BLaER1 treated with 17β-estradiol and CSF1 and Interleukin-3, amounts not matched to agents 10 nM and 100 nM (cell line): ENCODE measurements at regions not wholly inside any gene's neighbourhood (a gene's known extent, or its start where the extent isn't known, plus 50 kb on each side); places are given as distances from the start of the nearest gene placed in this dataset.
A peak's percentile ranks its signal among the peaks of the same experiment; 100 is the strongest.

Experiments
- H3K27ac ChIP-seq, 11 experiments: shearing (Covaris generic); formaldehyde crosslinking; 2 replicates each; pipeline ENCODE4 v1.8.1; 2022
- H3K27me3 ChIP-seq, 11 experiments: shearing (Covaris generic); formaldehyde crosslinking; 2 replicates each; pipeline ENCODE4 v1.8.1; 2022
- H3K36me3 ChIP-seq, 11 experiments: shearing (Covaris generic); formaldehyde crosslinking; 2 replicates each; pipeline ENCODE4 v1.8.1; 2022
- H3K4me1 ChIP-seq, 10 experiments: shearing (Covaris generic); formaldehyde crosslinking; 2 replicates each; pipeline ENCODE4 v1.8.1; 2022
- H3K4me2 ChIP-seq, 11 experiments: shearing (Covaris generic); formaldehyde crosslinking; 2 replicates each; pipeline ENCODE4 v1.8.1; 2022
- H3K4me3 ChIP-seq, 10 experiments: shearing (Covaris generic); formaldehyde crosslinking; 2 replicates each; pipeline ENCODE4 v1.8.1; 2022
- H3K9ac ChIP-seq, 11 experiments: shearing (Covaris generic); formaldehyde crosslinking; 2 replicates each; pipeline ENCODE4 v1.8.1; 2022
- H3K9me3 ChIP-seq, 11 experiments: shearing (Covaris generic); formaldehyde crosslinking; replicated peaks in 1 of 11; 2 replicates each; pipeline ENCODE4 v1.8.1; 2022
- H4K20me1 ChIP-seq, 11 experiments: shearing (Covaris generic); formaldehyde crosslinking; 2 replicates each; pipeline ENCODE4 v1.8.1; 2022
- Cebpa-rat ChIP-seq, 11 experiments: shearing (Covaris generic); IDR thresholded peaks; 2 replicates each; pipeline ENCODE4 v1.8.1; 2022

DNA sequence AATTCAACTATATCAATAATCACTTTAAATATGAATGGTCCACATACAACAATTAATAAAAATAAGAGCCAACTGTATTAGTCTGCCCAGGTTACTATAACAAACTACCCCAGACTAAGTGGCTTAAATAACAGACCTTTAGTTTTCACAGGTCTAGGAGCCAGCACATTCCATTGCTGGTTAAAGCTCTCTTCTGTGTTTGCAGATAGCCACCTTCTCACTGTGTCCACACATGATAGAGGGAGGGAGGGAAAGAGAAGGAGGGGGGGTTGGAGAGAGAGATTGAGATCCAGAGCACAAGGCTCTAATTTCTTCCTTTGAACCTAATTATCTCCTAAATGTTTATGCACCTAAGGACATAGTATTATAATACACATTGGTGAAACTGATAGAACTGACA is 267.8 kb upstream of the NXPH2 start:
- H3K27me3 ChIP-seq = no peaks in the 10 kb centered on the region
- H3K9me3 ChIP-seq = no peaks in the 10 kb centered on the region
- no peaks in the 10 kb centered on the region for H3K36me3 ChIP-seq
- no peak overlapping the region for H3K4me3 ChIP-seq
- no peak for TF ChIP-seq Cebpa-rat (IDR thresholded peaks at IDR 0.05)
- no peaks in the 10 kb centered on the region for H4K20me1 ChIP-seq
- no peak overlapping the region for H3K27ac ChIP-seq
- no peak overlapping the region for H3K4me2 ChIP-seq
- no peaks in the 10 kb centered on the region for H3K4me1 ChIP-seq
- H3K9ac ChIP-seq = no peak overlapping the region

DNA sequence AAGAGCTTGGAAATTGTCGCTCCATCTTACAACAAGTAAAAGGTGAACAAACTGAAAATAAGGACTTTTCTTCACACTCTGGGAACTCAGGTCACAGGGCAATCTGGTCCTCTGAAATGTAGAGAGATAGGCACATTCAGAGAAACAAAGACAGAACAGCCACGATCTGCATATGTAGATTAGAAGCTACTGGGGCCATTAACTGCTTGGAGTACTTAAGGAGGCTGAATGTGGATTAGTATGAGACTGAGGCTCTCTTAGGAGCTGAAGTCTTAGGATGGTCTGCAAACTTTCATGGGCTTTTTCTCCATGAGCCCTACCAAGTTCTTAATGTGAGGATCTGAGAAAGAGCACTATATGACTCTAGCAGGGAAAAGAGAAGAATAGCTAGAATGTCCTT is 265.3 kb upstream of the NXPH2 start:
- no peak for TF ChIP-seq Cebpa-rat (IDR thresholded peaks at IDR 0.05)
- Histone ChIP-seq H3K36me3 (no peaks in the 10 kb centered on the region), H3K27ac (no peak overlapping the region), H3K27me3 (no peaks in the 10 kb centered on the region), H3K4me1 (no peaks in the 10 kb centered on the region), H3K9ac (no peak overlapping the region), H3K9me3 (no peaks in the 10 kb centered on the region), H4K20me1 (no peaks in the 10 kb centered on the region), H3K4me3 (no peak overlapping the region), H3K4me2 (no peak overlapping the region)

DNA sequence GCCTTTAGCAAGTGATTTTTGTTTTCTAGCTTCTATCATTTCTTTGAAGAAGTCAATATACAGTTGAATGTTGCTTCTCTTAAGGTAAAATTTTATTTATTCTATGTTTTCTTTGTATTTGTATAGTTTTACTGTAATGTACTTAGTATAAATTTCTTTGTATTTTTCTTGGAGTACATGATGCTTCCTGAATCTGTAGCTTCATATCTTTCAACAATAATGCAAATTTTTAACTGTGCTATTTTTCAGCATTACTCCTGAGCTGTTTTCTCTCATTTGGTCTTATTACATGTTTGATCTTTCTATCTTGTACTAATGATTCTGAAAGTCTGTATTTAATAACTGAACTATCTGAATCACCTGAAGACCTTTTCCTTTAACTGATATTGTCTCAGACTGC is 253.9 kb upstream of the NXPH2 start:
- Histone ChIP-seq H3K9me3 (no peaks in the 10 kb centered on the region), H3K4me1 (peaks cover 0 to 12% (median 8%) of the 10 kb centered on the region in 10 experiments; a peak in 13 of 20 replicates), H3K9ac (no peak overlapping the region), H3K4me2 (no peak overlapping the region), H3K36me3 (no peaks in the 10 kb centered on the region), H3K27me3 (no peaks in the 10 kb centered on the region), H3K27ac (no peak overlapping the region), H4K20me1 (no peaks in the 10 kb centered on the region; a peak in 1 of 22 replicates), H3K4me3 (no peak overlapping the region)
- TF ChIP-seq Cebpa-rat (IDR thresholded peaks at IDR 0.05) = no peak

DNA sequence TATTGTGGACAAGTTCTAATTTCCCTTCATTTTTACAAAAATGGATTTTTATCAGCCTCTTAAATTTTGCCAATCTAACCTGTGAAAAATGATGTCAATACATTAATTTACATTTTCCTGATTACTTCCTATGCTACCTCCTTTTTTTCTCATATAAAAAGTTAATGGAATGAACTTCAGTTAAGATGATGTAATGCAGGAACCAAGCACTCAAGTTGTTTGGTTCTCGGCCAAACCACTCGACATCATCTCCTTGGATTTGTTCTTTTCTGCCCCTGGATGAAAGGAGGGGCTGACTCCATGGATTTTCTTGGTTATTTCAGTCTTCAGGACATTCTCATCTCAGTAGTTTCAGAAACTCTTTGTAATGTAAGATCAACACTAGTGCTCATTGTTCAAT is 253.1 kb upstream of the NXPH2 start:
- no peak overlapping the region for H3K4me3 ChIP-seq
- no peaks in the 10 kb centered on the region for H3K9me3 ChIP-seq
- H3K9ac ChIP-seq = no peak overlapping the region
- no peak overlapping the region for H3K4me2 ChIP-seq
- no peak for TF ChIP-seq Cebpa-rat (IDR thresholded peaks at IDR 0.05)
- no peaks in the 10 kb centered on the region for H3K27me3 ChIP-seq
- no peaks in the 10 kb centered on the region for H3K36me3 ChIP-seq
- H3K27ac ChIP-seq = no peak overlapping the region
- H3K4me1 ChIP-seq = peaks cover 0 to 12% (median 8%) of the 10 kb centered on the region in 10 experiments; a peak in 13 of 20 replicates
- no peaks in the 10 kb centered on the region; a peak in 1 of 22 replicates for H4K20me1 ChIP-seq

DNA sequence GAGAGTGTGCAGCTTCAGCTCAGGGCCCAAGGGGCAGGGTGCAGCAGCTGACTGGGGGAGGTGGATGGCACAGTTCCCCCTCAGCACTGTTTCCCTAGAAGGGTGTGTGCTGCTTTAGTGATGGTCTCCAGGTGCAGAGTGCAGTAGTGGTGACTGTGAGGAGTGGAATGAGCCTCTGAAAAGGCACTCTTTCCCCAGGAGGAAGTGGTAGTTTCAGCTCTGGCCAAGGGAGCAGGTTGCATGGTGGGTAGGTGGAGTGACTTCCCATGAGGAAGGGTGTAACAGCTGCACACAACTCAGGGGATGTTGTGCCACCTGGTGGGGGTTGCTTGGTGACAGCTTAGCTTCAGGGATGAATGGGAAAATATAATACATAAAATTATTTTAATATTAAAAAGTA is 251.5 kb upstream of the NXPH2 start:
- Histone ChIP-seq H3K27ac (no peak overlapping the region), H4K20me1 (no peaks in the 10 kb centered on the region; a peak in 1 of 22 replicates), H3K4me1 (peaks cover 0 to 12% (median 8%) of the 10 kb centered on the region in 10 experiments; a peak in 13 of 20 replicates), H3K36me3 (no peaks in the 10 kb centered on the region), H3K27me3 (no peaks in the 10 kb centered on the region), H3K9ac (no peak overlapping the region), H3K4me3 (no peak overlapping the region), H3K9me3 (no peaks in the 10 kb centered on the region), H3K4me2 (peak overlapping the region in 8 of 11 experiments; percentile 3 to 56 (median 38); a peak in 12 of 22 replicates)
- no peak for TF ChIP-seq Cebpa-rat (IDR thresholded peaks at IDR 0.05)

DNA sequence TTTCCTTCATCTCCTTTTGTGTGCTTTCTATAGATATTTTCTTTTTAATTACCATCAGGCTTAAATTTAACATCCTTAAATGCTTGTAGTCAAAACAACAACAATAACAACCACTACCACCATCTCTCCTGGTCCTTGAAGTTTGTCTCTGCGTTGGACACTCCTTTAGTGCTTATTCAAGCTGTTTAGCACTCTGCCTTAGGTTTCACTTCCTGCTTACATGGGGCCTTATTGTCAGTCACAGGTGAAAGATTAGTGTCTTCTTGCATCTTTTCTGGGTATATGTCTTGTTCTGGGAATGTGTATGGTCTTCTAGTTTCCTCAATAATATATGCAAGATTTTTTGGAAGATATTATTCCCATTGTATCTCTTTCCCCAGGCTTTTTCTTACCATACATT is 240.1 kb upstream of the NXPH2 start:
- Histone ChIP-seq H3K27ac (no peak overlapping the region), H3K36me3 (no peaks in the 10 kb centered on the region), H4K20me1 (no peaks in the 10 kb centered on the region), H3K4me1 (no peaks in the 10 kb centered on the region), H3K4me2 (no peak overlapping the region), H3K27me3 (no peaks in the 10 kb centered on the region), H3K4me3 (no peak overlapping the region), H3K9me3 (peaks cover 26 to 52% (median 37%) of the 10 kb centered on the region in 11 experiments), H3K9ac (no peak overlapping the region)
- TF ChIP-seq Cebpa-rat (IDR thresholded peaks at IDR 0.05) = no peak

- H3K36me3 ChIP-seq = no peaks in the 10 kb centered on the region
- H3K9ac ChIP-seq = no peak overlapping the region
- no peak overlapping the region for H3K4me2 ChIP-seq
- no peak overlapping the region for H3K4me3 ChIP-seq
- no peak overlapping the region for H3K27ac ChIP-seq
- H3K27me3 ChIP-seq = no peaks in the 10 kb centered on the region
- no peaks in the 10 kb centered on the region for H3K4me1 ChIP-seq
- TF ChIP-seq Cebpa-rat (IDR thresholded peaks at IDR 0.05) = no peak
- H3K9me3 ChIP-seq = peaks cover 27 to 55% (median 39%) of the 10 kb centered on the region in 11 experiments
- H4K20me1 ChIP-seq = no peaks in the 10 kb centered on the region
These were observed 238.1 kb upstream of the NXPH2 start for GRCh38 chr2:139018252-139018651.

- TF ChIP-seq Cebpa-rat (IDR thresholded peaks at IDR 0.05) = no peak
- H3K27ac ChIP-seq = no peak overlapping the region
- no peaks in the 10 kb centered on the region for H3K4me1 ChIP-seq
- no peaks in the 10 kb centered on the region for H3K36me3 ChIP-seq
- H3K9ac ChIP-seq = no peak overlapping the region
- H4K20me1 ChIP-seq = no peaks in the 10 kb centered on the region
- no peak overlapping the region for H3K4me2 ChIP-seq
- no peaks in the 10 kb centered on the region for H3K9me3 ChIP-seq
- no peak overlapping the region for H3K4me3 ChIP-seq
- H3K27me3 ChIP-seq = no peaks in the 10 kb centered on the region
These were observed 226.9 kb upstream of the NXPH2 start for GRCh38 chr2:139007130-139007529.

DNA sequence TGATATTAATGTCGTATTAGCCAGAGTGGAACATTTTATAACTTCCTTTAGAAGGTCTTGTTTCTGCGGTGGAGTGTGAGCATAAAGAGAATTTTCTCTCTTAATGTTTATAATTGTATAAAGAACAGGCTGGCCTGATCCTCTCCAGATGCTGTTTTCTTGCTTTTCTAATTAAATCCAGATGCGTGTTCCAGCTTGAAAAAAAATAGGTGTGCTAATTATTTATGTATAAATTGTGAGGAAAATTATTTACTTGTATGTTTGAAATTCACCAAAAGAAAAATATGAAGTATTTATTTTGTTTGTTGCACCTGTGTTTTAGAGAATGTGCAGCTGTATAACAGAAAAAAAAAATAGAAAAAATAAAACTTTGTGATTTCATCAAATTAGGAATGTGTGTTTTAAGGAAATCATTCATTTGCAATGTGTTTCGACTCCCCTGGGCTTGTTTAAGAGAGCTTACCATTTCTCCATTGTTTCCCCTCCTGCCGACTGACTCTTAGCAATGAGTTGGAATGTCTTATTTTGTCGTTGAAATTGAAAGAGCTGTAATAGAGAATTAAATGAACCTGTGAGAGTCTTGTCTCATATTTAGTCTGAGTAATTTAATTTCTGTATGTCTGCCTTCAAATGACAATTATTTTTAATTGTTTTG is 220.1 kb upstream of the NXPH2 start:
- no peak for TF ChIP-seq Cebpa-rat (IDR thresholded peaks at IDR 0.05)
- Histone ChIP-seq H3K9ac (no peak overlapping the region), H4K20me1 (no peaks in the 10 kb centered on the region), H3K4me1 (no peaks in the 10 kb centered on the region), H3K36me3 (no peaks in the 10 kb centered on the region), H3K4me3 (no peak overlapping the region), H3K9me3 (no peaks in the 10 kb centered on the region), H3K27ac (no peak overlapping the region), H3K27me3 (no peaks in the 10 kb centered on the region), H3K4me2 (no peak overlapping the region)

- Histone ChIP-seq H3K4me2 (no peak overlapping the region), H3K9me3 (no peaks in the 10 kb centered on the region), H3K9ac (no peak overlapping the region), H3K4me3 (no peak overlapping the region), H3K4me1 (no peaks in the 10 kb centered on the region), H3K36me3 (no peaks in the 10 kb centered on the region), H3K27me3 (no peaks in the 10 kb centered on the region), H4K20me1 (no peaks in the 10 kb centered on the region), H3K27ac (no peak overlapping the region)
- TF ChIP-seq Cebpa-rat (IDR thresholded peaks at IDR 0.05) = no peak
These were observed 217.8 kb upstream of the NXPH2 start for GRCh38 chr2:138997856-138998517.
